ENCODE measurements at regions not wholly inside any gene's neighbourhood (a gene's known extent, or its start where the extent isn't known, plus 50 kb on each side); places are given as distances from the start of the nearest gene placed in this dataset.
"Not testable (repeated sequence)": the region's sequence is repeated elsewhere in the genome, so short reads cannot be mapped to it uniquely, and the experiment has no call there.

GRCh38 chr3:177800561-177800960, 603.3 kb upstream of the TBL1XR1 start:
- TF ChIP-seq, protein P1, sequence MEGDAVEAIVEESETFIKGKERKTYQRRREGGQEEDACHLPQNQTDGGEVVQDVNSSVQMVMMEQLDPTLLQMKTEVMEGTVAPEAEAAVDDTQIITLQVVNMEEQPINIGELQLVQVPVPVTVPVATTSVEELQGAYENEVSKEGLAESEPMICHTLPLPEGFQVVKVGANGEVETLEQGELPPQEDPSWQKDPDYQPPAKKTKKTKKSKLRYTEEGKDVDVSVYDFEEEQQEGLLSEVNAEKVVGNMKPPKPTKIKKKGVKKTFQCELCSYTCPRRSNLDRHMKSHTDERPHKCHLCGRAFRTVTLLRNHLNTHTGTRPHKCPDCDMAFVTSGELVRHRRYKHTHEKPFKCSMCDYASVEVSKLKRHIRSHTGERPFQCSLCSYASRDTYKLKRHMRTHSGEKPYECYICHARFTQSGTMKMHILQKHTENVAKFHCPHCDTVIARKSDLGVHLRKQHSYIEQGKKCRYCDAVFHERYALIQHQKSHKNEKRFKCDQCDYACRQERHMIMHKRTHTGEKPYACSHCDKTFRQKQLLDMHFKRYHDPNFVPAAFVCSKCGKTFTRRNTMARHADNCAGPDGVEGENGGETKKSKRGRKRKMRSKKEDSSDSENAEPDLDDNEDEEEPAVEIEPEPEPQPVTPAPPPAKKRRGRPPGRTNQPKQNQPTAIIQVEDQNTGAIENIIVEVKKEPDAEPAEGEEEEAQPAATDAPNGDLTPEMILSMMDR (conservative IDR thresholded peaks at IDR 0.05; ENCODE audit: low read depth, low read length), result no peak
- no peak for DNase-seq (ENCODE audit: low read depth)
- no peak overlapping the region for H3K4me3 ChIP-seq (ENCODE audit: low read length)

GRCh38 chr3:177802151-177802900, 605.0 kb upstream of the TBL1XR1 start:
- TF ChIP-seq, protein P1 (conservative IDR thresholded peaks at IDR 0.05; ENCODE audit: low read depth, low read length), result no peak
- no peak for DNase-seq (ENCODE audit: low read depth)
- H3K4me3 ChIP-seq (ENCODE audit: low read length), result no peak overlapping the region

- no peak for DNase-seq (ENCODE audit: low read depth)
- H3K4me3 ChIP-seq (ENCODE audit: low read length), result no peak overlapping the region
- TF ChIP-seq, protein P1 (conservative IDR thresholded peaks at IDR 0.05; ENCODE audit: low read depth, low read length), result no peak
Measured at GRCh38 chr3:177803500-177803899, 606.2 kb upstream of the TBL1XR1 start.

- TF ChIP-seq, protein P1 (conservative IDR thresholded peaks at IDR 0.05; ENCODE audit: low read depth, low read length), result no peak
- no peak for DNase-seq (ENCODE audit: low read depth)
- no peak overlapping the region for H3K4me3 ChIP-seq (ENCODE audit: low read length)
Measured at GRCh38 chr3:177804032-177804431, 606.8 kb upstream of the TBL1XR1 start.

- TF ChIP-seq, protein P1 (conservative IDR thresholded peaks at IDR 0.05; ENCODE audit: low read depth, low read length), result no peak
- DNase-seq (ENCODE audit: low read depth), result no peak
- no peak overlapping the region for H3K4me3 ChIP-seq (ENCODE audit: low read length)
Measured at GRCh38 chr3:177804646-177805045, 607.4 kb upstream of the TBL1XR1 start.

GRCh38 chr3:177807150-177807875, 610.0 kb upstream of the TBL1XR1 start:
- no peak overlapping the region for H3K4me3 ChIP-seq (ENCODE audit: low read length)
- no peak for DNase-seq (ENCODE audit: low read depth)
- TF ChIP-seq, protein P1 (conservative IDR thresholded peaks at IDR 0.05; ENCODE audit: low read depth, low read length), result no peak

DNA sequence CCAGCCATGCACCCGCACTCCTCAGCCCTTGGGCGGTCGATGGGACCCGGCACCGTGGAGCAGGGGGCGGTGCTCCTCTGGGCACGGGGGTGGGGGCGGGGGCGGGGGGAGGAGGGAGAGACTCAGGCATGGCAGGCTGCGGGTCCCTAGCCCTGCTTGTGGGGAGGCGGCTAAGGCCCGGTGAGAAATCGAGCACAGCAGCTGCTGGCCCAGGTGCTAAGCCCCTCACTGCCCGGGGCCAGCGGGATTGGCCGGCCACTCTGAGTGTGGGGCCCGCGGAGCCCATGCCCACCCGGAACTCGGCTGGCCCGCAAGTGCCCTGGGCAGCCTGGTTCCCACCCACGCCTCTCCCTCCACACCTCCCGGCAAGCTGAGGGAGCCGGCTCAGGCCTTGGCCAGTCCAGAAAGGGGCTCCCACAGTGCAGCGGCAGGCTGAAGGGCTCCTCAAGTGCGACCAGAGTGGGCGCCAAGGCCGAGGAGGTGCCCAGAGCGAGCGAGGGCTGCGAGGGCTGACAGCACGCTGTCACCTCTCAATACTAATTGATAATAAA, 611.7 kb upstream of the TBL1XR1 start:
- not testable (repeated sequence) for DNase-seq (ENCODE audit: low read depth); H3K4me3 ChIP-seq (ENCODE audit: low read length)
